HG03342 (cell line): ENCODE measurements at regions not wholly inside any gene's neighbourhood (a gene's known extent, or its start where the extent isn't known, plus 50 kb on each side); places are given as distances from the start of the nearest gene placed in this dataset.
"Not testable (repeated sequence)": the region's sequence is repeated elsewhere in the genome, so short reads cannot be mapped to it uniquely, and the experiment has no call there.

Experiments used
- ATAC-seq: cut with Tn5 transposase; IDR thresholded peaks from one replicate; pipeline ENCODE4 v1.9.1; 2021; ENCODE audit warnings: mild to moderate bottlenecking, moderate library complexity; ENCODE audit not compliant: unreplicated experiment

- ATAC-seq: no peak
Measured at GRCh38 chr12:89877671-89878070, 169.0 kb upstream of the ATP2B1 start.

GRCh38 chr12:89877136-89877535, 168.5 kb upstream of the ATP2B1 start:
- ATAC-seq: no peak

GRCh38 chr12:89875809-89876208, 167.2 kb upstream of the ATP2B1 start:
- ATAC-seq: no peak

- no peak for ATAC-seq
Measured at GRCh38 chr12:89875225-89875624, 166.6 kb upstream of the ATP2B1 start.

- no peak for ATAC-seq
Measured at GRCh38 chr12:89874146-89874545, 165.5 kb upstream of the ATP2B1 start.

- ATAC-seq: peak; percentile 45
Measured at GRCh38 chr12:89873745-89874144, 165.1 kb upstream of the ATP2B1 start.

GRCh38 chr12:89872922-89873630, 164.4 kb upstream of the ATP2B1 start:
- ATAC-seq: no peak

- no peak for ATAC-seq
Measured at GRCh38 chr12:89870413-89871184, 162.0 kb upstream of the ATP2B1 start.

GRCh38 chr12:89867611-89868010, 159.0 kb upstream of the ATP2B1 start:
- ATAC-seq: not testable (repeated sequence)

GRCh38 chr12:89864411-89864810, 155.8 kb upstream of the ATP2B1 start:
- ATAC-seq: no peak

- peak; percentile 26 for ATAC-seq
Measured at GRCh38 chr12:89863968-89864367, 155.3 kb upstream of the ATP2B1 start.

- peak; percentile 81 for ATAC-seq
Measured at GRCh38 chr12:89863493-89863938, 154.9 kb upstream of the ATP2B1 start.

- ATAC-seq: peak; percentile 50
Measured at GRCh38 chr12:89862511-89863445, 154.1 kb upstream of the ATP2B1 start.

- ATAC-seq: no peak
Measured at GRCh38 chr12:89861086-89861485, 152.4 kb upstream of the ATP2B1 start.

GRCh38 chr12:89859508-89860220, 151.0 kb upstream of the ATP2B1 start:
- no peak for ATAC-seq

- no peak for ATAC-seq
Measured at GRCh38 chr12:89858718-89859117, 150.1 kb upstream of the ATP2B1 start.

- ATAC-seq: peak; percentile 29
Measured at GRCh38 chr12:89857652-89858274, 149.1 kb upstream of the ATP2B1 start.

- ATAC-seq: peak; percentile 90
Measured at GRCh38 chr12:89856431-89856830, 147.8 kb upstream of the ATP2B1 start.

- ATAC-seq: no peak
Measured at GRCh38 chr12:89848732-89849131, 140.1 kb upstream of the ATP2B1 start.

- ATAC-seq: no peak
Measured at GRCh38 chr12:89846473-89847055, 137.9 kb upstream of the ATP2B1 start.
